HG03103 (cell line): ENCODE measurements at regions not wholly inside any gene's neighbourhood (a gene's known extent, or its start where the extent isn't known, plus 50 kb on each side); places are given as distances from the start of the nearest gene placed in this dataset.
"Not testable (repeated sequence)": the region's sequence is repeated elsewhere in the genome, so short reads cannot be mapped to it uniquely, and the experiment has no call there.

Experiments used
- ATAC-seq: cut with Tn5 transposase; IDR thresholded peaks from one replicate; pipeline ENCODE4 v1.9.1; 2021; ENCODE audit warnings: low read depth; ENCODE audit not compliant: unreplicated experiment

- ATAC-seq = peak; percentile 65
These were observed 192.4 kb upstream of the MYLIP start for GRCh38 chr6:15936503-15936902.

- no peak for ATAC-seq
These were observed 193.2 kb upstream of the MYLIP start for GRCh38 chr6:15935661-15936060.

GRCh38 chr6:15931697-15932096 is 197.2 kb upstream of the MYLIP start:
- ATAC-seq = not testable (repeated sequence)

GRCh38 chr6:15930207-15930606 is 198.7 kb upstream of the MYLIP start:
- no peak for ATAC-seq

GRCh38 chr6:15929685-15930084 is 199.2 kb upstream of the MYLIP start:
- no peak for ATAC-seq

- ATAC-seq = no peak
These were observed 201.2 kb upstream of the MYLIP start for GRCh38 chr6:15927531-15928225.

- ATAC-seq = no peak
These were observed 202.6 kb upstream of the MYLIP start for GRCh38 chr6:15926256-15926655.

- ATAC-seq = no peak
These were observed 204.0 kb upstream of the MYLIP start for GRCh38 chr6:15924893-15925292.

- ATAC-seq = no peak
These were observed 206.2 kb upstream of the MYLIP start for GRCh38 chr6:15922510-15923250.

GRCh38 chr6:15921243-15921642 is 207.6 kb upstream of the MYLIP start:
- ATAC-seq = no peak

GRCh38 chr6:15916581-15916980 is 212.3 kb upstream of the MYLIP start:
- no peak for ATAC-seq

- ATAC-seq = no peak
These were observed 213.2 kb upstream of the MYLIP start for GRCh38 chr6:15915508-15916178.

GRCh38 chr6:15914553-15914952 is 214.3 kb upstream of the MYLIP start:
- ATAC-seq = no peak

GRCh38 chr6:15913573-15913972 is 215.3 kb upstream of the MYLIP start:
- no peak for ATAC-seq

GRCh38 chr6:15912505-15913400 is 216.1 kb upstream of the MYLIP start:
- no peak for ATAC-seq

GRCh38 chr6:15911753-15912504 is 217.0 kb upstream of the MYLIP start:
- no peak for ATAC-seq

GRCh38 chr6:15909290-15910070 is 219.4 kb upstream of the MYLIP start:
- no peak for ATAC-seq

GRCh38 chr6:15908871-15909270 is 220.0 kb upstream of the MYLIP start:
- no peak for ATAC-seq

- ATAC-seq = no peak
These were observed 220.9 kb upstream of the MYLIP start for GRCh38 chr6:15907914-15908518.
